ENCODE measurements at regions not wholly inside any gene's neighbourhood (a gene's known extent, or its start where the extent isn't known, plus 50 kb on each side); places are given as distances from the start of the nearest gene placed in this dataset.
"Not testable (repeated sequence)": the region's sequence is repeated elsewhere in the genome, so short reads cannot be mapped to it uniquely, and the experiment has no call there.

DNA sequence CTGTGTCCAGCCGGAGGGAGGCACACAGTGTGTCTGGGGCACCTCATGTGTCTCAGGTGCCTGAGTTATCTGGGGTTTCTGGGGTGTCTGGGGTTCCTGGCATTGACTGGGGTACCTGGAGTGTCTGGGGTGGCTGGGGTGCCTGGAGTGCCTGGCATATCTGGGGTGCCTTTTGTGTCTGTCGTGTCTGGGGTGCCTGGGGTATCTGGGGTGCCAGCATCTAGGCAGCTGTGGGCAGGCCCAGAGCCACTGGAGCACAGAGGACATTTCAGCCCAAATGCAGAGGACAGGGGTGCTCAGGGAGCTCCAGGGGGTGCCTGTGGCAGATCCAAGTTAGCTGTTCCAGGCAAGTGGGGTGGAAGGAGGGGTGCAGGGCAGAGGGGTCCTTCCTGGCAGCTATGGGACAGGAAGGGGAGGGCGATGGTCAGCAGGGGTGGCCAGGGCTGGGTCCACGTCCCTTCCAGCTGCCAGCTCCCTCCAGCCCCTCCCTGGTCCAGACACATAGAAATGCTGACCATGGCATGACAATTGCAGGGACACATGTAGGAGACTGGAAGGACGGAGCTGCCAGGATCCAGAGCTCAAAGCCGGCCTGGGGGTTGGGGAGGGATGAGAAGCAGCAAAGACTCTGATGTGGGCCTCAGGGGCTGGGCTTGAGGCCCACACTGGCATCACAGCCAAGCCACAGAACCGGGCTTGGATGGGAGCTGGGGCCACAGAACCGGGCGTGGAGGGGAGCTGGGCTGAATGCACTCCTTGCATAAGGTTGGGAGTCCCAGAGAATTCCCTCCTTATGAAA lies 133.0 kb downstream of the BRD1 start:
- DNase-seq = no peak

DNA sequence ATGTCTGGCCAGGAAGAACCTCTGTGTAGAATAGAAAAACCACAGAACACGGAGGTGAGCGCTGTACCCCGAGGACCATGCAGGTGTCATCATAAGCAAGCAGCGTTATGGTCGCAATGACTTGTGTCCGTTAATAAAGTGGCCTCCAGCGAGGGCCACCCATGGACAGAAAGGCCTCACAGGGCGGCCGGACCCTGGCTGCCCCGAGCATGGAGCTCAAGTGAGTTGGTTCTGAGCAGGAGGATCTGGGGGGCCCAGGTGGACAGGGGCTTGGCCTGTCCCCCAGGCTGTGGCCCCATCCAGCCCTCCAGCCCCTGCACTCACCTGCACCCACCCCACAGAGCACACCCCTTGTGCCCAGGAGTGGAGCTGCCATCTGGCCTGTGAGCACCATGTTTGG lies 133.8 kb downstream of the BRD1 start:
- DNase-seq = no peak

GRCh38 chr22:49693416-49693815 lies 134.3 kb downstream of the BRD1 start:
- no peak for DNase-seq

DNA sequence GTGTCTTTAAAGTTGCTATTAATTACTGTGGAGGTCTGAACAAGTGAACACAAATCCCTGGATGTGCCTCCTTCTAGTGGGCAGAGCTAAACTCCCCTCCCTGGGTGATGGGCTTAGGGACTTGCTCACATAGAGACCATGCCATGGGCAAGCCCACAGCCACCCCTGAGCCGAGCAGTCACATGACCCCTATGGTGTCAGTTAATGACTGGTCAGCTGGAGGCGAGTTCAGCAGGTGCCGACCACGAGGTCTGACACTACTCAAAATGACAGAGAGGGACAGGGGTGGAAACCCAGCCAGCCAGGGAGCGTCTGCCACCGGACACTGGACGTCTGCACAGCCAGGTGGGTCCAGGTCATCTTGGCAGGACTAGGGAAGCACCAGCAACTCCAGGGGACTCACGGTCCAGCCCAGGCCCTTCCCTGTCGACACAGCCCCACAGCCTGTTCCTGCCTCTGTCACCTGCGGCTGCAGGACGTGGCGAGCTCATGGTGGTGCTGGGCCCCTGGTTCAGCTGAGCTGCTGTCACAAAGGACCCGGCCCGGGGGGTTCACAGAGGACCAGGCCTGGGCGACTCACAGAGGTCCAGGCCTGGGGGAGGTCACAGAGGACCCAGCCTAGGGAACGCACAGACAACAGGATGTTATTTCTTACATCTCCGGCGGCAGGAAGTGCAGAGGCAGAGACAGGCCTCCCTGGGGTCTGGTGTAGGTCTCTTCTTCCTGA lies 135.0 kb downstream of the BRD1 start:
- no peak for DNase-seq

DNA sequence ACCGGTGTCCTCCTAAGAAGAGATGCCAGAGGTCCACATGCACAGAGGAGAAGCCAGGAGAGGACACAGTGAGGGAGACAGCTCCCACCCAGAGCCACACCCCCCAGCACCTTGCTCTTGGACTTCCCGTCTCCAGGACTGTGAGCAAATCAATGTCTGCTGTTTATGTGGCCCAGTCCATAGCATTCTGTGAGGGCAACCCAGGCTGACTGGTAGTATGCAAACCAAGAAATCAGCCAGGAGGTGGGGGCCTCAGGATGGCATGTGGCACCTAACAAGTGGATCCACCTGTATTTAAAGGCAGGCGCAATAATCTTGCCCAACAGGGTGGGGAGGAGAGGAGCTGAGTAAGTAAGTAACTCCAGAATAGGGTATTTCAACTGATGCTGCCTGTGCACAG lies 136.4 kb downstream of the BRD1 start:
- DNase-seq = no peak

GRCh38 chr22:49690454-49690853 lies 137.2 kb downstream of the BRD1 start:
- DNase-seq = no peak

GRCh38 chr22:49689858-49690257 lies 137.8 kb downstream of the BRD1 start:
- no peak for DNase-seq

- no peak for DNase-seq
Measured at GRCh38 chr22:49689255-49689770, 138.4 kb downstream of the BRD1 start.

GRCh38 chr22:49688516-49689254 lies 139.0 kb downstream of the BRD1 start:
- no peak for DNase-seq

DNA sequence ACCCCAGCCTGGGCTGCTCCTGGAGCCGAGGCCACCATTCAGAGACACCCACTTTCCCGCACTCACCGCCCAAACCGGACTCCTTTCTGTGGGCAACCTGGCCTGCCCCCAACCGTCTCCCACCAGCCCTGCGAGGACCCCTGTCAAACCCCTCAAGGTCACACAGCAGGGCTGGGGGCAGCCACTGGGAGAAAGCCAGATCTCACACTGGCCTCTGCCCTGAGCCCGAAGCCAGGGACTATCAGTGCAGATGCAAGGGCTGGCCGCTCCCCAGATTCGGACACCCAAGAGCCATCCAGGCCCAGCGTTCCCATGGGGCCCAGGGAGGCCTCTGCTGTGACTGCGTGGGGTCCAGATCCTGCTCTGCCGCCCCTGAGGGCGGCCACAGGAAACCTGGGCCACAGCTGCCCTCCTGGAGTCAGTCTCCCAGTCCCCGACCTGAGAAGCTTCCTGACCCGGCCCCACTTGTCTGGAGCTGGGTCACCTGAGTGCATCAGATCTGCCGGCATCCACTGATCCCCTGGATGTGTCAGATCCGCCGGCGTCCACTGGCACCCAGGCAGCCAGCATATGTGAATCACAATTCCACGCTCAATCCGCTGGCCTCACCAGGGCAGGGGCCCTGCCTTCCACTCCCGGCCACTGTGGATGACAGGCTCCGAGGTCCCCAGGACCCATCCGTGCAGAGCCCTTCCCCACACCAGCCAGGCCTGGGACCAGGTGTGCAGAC lies 139.7 kb downstream of the BRD1 start:
- no peak for DNase-seq

DNA sequence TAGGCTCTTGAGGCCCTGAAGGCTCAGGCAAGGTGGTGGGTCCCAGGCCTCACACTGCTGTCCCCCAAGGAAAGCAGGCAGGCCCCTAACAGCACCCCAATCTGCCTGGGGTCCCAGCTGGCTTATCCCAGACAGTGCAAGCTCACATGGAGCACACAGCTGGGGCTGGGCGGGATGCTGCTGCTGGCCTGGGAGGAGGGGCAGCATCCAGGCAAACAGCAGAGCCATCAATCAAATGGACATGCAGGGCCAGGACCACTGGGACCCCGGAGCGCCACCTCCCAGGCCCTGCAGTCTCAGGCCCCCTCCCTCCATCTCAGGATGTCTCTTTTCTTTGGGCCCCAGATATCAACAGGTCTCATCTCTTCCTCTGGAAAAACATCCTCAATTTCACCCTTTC lies 140.3 kb downstream of the BRD1 start:
- no peak for DNase-seq

DNA sequence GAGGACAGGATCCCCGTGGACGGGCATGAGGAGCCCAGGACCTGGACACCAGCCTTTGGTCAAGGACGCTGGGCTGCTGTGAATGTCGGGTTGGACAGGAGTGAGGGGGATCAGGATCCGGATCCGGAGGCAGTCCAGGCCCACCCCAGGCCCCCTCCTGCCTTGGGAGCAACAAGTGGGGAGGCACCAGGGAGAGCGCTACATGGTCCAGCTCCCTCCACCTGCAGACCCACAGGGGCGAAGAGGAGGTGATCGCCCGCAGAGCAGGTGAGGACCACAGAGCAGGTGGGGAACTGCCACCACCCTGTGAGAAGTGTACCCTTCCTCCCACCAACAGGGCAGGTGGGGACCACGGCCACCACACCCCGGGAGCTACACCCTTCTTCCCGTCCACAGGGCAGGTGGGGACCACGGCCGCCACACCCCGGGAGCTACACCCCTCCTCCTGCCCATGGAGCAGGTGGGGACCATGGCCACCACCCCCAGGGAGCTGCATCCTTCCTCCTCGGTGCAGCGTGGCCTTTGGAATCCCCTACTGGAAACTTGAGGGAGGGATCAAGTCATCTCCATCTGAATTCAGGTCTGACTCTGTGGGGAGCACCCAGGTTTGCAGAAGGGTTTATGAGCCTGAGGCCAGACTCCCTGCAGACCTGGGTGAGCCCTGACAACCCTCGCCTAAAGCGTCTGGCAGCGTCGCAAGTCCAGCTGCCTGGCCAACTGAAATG lies 141.0 kb downstream of the BRD1 start:
- no peak for DNase-seq

- no peak for DNase-seq
Measured at GRCh38 chr22:49685686-49686085, 142.0 kb downstream of the BRD1 start.

DNA sequence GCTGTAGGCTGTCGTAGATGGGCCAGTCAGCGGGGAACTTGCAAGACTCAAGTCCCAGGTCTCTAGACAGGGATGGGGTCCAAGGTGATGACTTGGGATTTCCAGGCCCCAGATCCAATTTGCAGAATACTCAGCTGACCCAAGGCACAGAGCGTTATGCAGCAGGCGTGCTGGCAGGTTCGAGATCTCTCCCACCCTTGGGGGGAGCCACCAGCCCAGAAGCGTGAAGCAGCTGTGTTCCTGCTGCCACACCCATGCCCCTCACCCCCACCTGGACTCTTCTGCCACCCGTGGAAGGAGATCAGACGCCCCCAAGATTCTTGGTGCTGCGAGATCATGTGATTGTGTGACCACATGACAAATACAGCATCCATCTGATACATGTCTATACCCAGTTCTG lies 142.6 kb downstream of the BRD1 start:
- no peak for DNase-seq

GRCh38 chr22:49683032-49683431 lies 144.6 kb downstream of the BRD1 start:
- no peak for DNase-seq

GRCh38 chr22:49680819-49681218 lies 146.9 kb downstream of the BRD1 start:
- not testable (repeated sequence) for DNase-seq

- no peak for DNase-seq
Measured at GRCh38 chr22:49678842-49679170, 148.9 kb downstream of the BRD1 start.

DNA sequence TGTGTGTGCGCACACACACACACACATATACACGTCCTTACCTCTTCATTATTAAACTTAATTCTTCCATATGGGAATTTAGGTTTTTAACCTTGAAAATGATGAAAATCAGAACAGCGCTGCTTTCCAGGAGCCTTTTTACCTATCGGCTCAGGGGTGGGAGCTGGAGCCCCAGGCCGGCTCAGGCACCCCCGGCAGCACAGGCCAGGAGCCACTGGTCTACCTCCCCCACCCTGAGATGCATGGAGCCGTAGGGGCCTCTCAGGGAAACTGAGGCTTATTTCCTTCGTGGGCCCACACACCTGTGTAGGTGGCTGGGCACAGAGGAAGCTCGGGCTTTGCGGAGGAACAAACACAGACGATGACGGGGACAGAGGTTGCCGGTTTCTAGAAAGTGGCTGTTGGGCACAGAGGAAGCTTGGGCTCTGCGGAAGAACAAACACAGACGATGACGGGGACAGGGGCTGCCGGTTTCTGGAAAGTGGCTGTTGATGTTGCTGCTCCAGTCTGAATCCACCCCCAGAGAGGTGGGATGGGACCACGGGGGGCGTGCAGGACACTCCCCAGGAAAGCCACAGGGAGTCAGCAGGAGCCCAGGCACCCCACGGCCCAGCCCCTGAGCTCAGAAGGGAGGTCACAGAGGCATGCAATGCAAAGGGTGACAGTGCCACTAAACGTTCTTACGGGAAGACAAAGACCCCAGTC lies 149.4 kb downstream of the BRD1 start:
- DNase-seq = no peak

GRCh38 chr22:49677495-49677889 lies 150.2 kb downstream of the BRD1 start:
- no peak for DNase-seq

- no peak for DNase-seq
Measured at GRCh38 chr22:49676783-49677494, 150.7 kb downstream of the BRD1 start.

- DNase-seq = no peak
Measured at GRCh38 chr22:49676230-49676629, 151.4 kb downstream of the BRD1 start.
